CD4-positive, alpha-beta T cell treated with Interleukin-15 for 1 hour (primary cell): ENCODE measurements at regions not wholly inside any gene's neighbourhood (a gene's known extent, or its start where the extent isn't known, plus 50 kb on each side); places are given as distances from the start of the nearest gene placed in this dataset.

Experiments
- DNase-seq: peaks from one replicate; pipeline ENCODE4 v3.0.0-alpha.2; 2020

- DNase-seq = no peak
Measured at GRCh38 chr7:18320971-18321567, 174.5 kb upstream of the HDAC9 start.

- DNase-seq = no peak
Measured at GRCh38 chr7:18330548-18330947, 165.0 kb upstream of the HDAC9 start.

GRCh38 chr7:18336626-18337025 lies 158.9 kb upstream of the HDAC9 start:
- DNase-seq = no peak

GRCh38 chr7:18337048-18337809 lies 158.3 kb upstream of the HDAC9 start:
- no peak for DNase-seq

GRCh38 chr7:18338910-18339523 lies 156.5 kb upstream of the HDAC9 start:
- DNase-seq = no peak

- DNase-seq = no peak
Measured at GRCh38 chr7:18341756-18342155, 153.8 kb upstream of the HDAC9 start.

GRCh38 chr7:18343047-18343446 lies 152.5 kb upstream of the HDAC9 start:
- DNase-seq = no peak

- DNase-seq = no peak
Measured at GRCh38 chr7:18344536-18344935, 151.0 kb upstream of the HDAC9 start.

GRCh38 chr7:18345641-18346234 lies 149.8 kb upstream of the HDAC9 start:
- DNase-seq = peak; percentile 20

GRCh38 chr7:18347170-18347569 lies 148.4 kb upstream of the HDAC9 start:
- no peak for DNase-seq

GRCh38 chr7:18350678-18351077 lies 144.9 kb upstream of the HDAC9 start:
- no peak for DNase-seq

GRCh38 chr7:18352339-18353255 lies 143.0 kb upstream of the HDAC9 start:
- no peak for DNase-seq

GRCh38 chr7:18353339-18353738 lies 142.2 kb upstream of the HDAC9 start:
- no peak for DNase-seq

GRCh38 chr7:18354108-18355085 lies 141.2 kb upstream of the HDAC9 start:
- no peak for DNase-seq

- DNase-seq = no peak
Measured at GRCh38 chr7:18356191-18356645, 139.3 kb upstream of the HDAC9 start.

GRCh38 chr7:18357691-18358090 lies 137.9 kb upstream of the HDAC9 start:
- DNase-seq = no peak

- DNase-seq = no peak
Measured at GRCh38 chr7:18361756-18362155, 133.8 kb upstream of the HDAC9 start.

- DNase-seq = no peak
Measured at GRCh38 chr7:18363751-18364380, 131.7 kb upstream of the HDAC9 start.

- no peak for DNase-seq
Measured at GRCh38 chr7:18364396-18364795, 131.2 kb upstream of the HDAC9 start.

- DNase-seq = no peak
Measured at GRCh38 chr7:18366394-18366793, 129.2 kb upstream of the HDAC9 start.

- DNase-seq = no peak
Measured at GRCh38 chr7:18369011-18369410, 126.5 kb upstream of the HDAC9 start.
